Epithelial cell of esophagus (primary cell): ENCODE measurements at regions not wholly inside any gene's neighbourhood (a gene's known extent, or its start where the extent isn't known, plus 50 kb on each side); places are given as distances from the start of the nearest gene placed in this dataset.

Experiments
- DNase-seq: peaks from one replicate; pipeline ENCODE4 v3.0.0; 2010; ENCODE audit warnings: low read depth
- H3K4me3 ChIP-seq: 2 replicates; pipeline ENCODE4 v1.5.1; 2011; ENCODE audit warnings: mild to moderate bottlenecking, low read length, control low read depth
- CTCF ChIP-seq: IDR thresholded peaks from 2 replicates; pipeline ENCODE4 v1.5.1; 2011; ENCODE audit warnings: low read depth, mild to moderate bottlenecking, low read length, control low read depth, inconsistent platforms; ENCODE audit not compliant: insufficient read depth; ENCODE audit errors: missing control alignments

GRCh38 chr10:78982726-78983125 is 86.0 kb upstream of the ZMIZ1 start:
- H3K4me3 ChIP-seq, result no peak overlapping the region
- TF ChIP-seq CTCF, result no peak
- DNase-seq, result no peak

- DNase-seq, result no peak
- no peak for TF ChIP-seq CTCF
- no peak overlapping the region for H3K4me3 ChIP-seq
Measured at GRCh38 chr10:78983608-78984007, 85.2 kb upstream of the ZMIZ1 start.

- no peak for DNase-seq
- no peak for TF ChIP-seq CTCF
- no peak overlapping the region for H3K4me3 ChIP-seq
Measured at GRCh38 chr10:78985973-78986818, 82.6 kb upstream of the ZMIZ1 start.

- no peak overlapping the region for H3K4me3 ChIP-seq
- DNase-seq, result peak; percentile 82
- TF ChIP-seq CTCF, result no peak
Measured at GRCh38 chr10:78991187-78991586, 77.6 kb upstream of the ZMIZ1 start.

- DNase-seq, result no peak
- no peak overlapping the region for H3K4me3 ChIP-seq
- no peak for TF ChIP-seq CTCF
Measured at GRCh38 chr10:78992333-78992732, 76.4 kb upstream of the ZMIZ1 start.

- no peak for DNase-seq
- no peak overlapping the region for H3K4me3 ChIP-seq
- no peak for TF ChIP-seq CTCF
Measured at GRCh38 chr10:78993261-78993945, 75.4 kb upstream of the ZMIZ1 start.
